NCI-H1417 treated with DMSO at 0.1 percent for 48 hours (cell line): ENCODE measurements at regions not wholly inside any gene's neighbourhood (a gene's known extent, or its start where the extent isn't known, plus 50 kb on each side); places are given as distances from the start of the nearest gene placed in this dataset.
A peak's percentile ranks its signal among the peaks of the same experiment; 100 is the strongest.
"Not testable (repeated sequence)": the region's sequence is repeated elsewhere in the genome, so short reads cannot be mapped to it uniquely, and the experiment has no call there.

Experiments used
- DNase-seq: peaks from one replicate; lab custom pipeline; 2025; lab: John Stamatoyannopoulos, UW

- no peak for DNase-seq
Observed at GRCh38 chr13:54706336-54706735, 1677.7 kb downstream of the OLFM4 start.

DNA sequence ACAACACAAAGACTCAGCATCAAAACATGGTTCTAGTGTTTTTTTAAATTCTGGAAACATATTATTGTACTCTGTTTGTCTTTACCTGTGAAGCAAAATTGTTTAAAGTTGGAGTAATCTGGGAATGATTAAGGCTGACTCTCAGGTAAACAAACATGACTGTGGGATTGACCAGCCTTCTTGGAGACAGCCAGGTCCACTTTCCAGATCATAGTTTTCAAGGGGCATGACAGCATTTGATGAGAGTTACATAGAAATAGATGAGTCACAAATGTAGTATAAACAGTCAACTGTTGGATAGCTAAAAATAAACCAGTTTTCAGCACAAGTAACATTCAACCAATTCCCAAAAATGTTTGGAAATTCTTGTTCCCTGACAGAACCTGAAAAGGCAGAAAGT lies 1680.9 kb downstream of the OLFM4 start:
- no peak for DNase-seq

- no peak for DNase-seq
Observed at GRCh38 chr13:54733639-54734038, 1705.0 kb downstream of the OLFM4 start.

DNA sequence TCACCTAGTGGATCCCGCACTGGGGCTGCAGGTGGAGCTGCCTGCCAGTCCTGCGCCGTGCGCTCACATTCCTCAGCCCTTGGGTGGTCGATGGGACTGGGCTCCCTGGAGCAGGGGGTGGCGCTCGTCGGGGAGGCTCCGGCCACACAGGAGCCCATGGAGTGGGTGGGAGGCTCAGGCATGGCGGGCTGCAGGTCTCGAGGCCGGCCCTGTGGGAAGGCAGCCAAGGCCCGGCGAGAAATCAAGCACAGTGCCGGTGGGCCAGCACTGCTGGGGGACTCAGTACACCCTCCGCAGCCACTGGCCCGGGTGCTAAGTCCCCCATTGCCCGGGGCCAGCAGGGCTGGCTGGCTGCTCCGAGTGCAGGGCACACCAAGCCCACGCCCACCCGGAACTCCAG lies 1708.6 kb downstream of the OLFM4 start:
- not testable (repeated sequence) for DNase-seq

- peak; percentile 91 for DNase-seq
Observed at GRCh38 chr13:54742984-54743383, 1714.4 kb downstream of the OLFM4 start.

DNA sequence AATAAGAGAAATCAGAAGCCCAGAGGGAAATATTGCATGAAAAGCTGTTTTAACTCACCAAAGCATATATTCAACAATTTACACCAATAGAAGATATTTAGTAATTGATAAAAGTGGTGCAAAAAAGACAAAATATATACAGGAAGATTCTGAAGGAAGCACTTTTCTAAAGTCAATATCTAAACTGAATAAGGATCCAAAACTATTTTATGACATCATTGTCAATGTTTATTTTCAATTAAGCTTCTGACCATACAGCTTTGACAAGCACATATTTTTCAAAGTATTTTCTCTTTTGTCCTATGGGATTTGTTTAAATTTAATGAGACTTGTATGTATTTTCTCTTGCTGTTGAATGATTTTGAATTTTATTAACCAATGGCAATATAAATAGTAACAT lies 1716.1 kb downstream of the OLFM4 start:
- DNase-seq: no peak

DNA sequence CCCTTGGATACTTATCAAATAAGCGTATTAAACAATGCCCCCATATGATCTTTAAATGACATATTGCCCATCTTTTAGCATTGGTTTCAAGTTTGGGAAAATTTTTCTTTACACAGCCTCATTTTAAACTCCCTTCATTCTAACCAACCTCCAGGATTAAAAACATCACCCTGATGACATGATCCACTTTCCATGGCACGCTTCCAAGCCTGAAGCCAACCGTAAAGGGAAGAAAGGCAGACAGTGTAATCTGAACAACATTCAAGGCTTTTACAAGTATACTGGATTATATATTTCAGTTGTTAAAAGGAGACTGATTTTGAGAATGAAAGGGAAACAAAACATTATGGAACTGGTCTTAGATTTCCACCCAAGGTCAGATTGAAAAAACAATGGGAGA lies 1721.9 kb downstream of the OLFM4 start:
- DNase-seq: no peak

- no peak for DNase-seq
Observed at GRCh38 chr13:54758795-54759194, 1730.2 kb downstream of the OLFM4 start.

- no peak for DNase-seq
Observed at GRCh38 chr13:54768214-54768613, 1739.6 kb downstream of the OLFM4 start.

DNA sequence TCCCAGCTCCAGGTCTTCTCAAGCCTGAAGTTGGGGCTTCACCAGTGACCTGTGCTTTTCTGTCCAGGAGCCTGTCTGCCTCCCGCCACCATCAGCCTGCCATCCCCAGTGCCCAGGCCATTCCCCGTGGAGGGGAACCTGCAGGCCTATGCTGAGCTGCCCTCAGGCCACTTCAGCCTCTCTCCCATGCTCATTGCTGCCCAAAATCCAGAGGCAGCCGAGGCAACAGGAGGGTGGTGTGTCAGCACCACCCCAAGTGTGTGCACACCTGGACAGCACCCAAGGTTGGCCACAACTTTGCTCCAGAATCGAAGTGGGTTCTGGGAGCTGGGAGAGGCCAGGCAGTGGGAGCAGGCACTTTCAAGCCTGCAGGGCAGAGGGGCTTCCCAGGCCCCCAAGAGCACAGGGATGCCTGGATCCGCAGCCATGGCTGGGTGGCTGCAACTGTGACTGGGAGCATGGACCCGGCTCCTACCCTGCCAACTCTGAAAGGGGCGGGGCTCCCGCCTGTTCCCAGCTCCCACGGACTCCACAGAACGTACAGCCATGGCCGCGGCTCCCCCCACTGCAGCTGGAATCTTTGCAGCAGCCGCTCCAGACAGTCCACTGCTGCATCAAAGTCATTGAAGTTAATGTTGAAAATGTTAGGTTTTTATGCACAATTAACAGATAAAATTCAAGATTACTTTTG lies 1747.0 kb downstream of the OLFM4 start:
- no peak for DNase-seq

DNA sequence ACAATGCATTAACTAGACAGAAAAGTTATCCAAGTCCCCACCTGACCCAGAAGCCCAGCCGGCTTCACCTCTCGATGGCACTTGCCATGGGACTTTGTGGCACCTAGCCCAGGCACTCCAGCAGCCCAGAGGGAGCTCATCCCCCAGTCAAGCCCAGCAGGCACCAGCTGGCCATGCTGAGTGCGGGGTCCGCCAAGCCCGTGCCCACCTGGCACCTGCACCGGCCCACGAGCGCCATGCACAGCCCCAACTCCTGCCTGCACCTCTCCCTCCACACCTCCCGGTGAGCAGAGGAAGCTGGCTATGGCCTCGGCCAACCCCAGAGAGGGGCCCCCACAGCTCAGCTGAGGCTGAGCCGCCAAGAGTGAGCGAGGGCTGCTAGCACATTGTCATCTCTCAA lies 1759.1 kb downstream of the OLFM4 start:
- no peak for DNase-seq

DNA sequence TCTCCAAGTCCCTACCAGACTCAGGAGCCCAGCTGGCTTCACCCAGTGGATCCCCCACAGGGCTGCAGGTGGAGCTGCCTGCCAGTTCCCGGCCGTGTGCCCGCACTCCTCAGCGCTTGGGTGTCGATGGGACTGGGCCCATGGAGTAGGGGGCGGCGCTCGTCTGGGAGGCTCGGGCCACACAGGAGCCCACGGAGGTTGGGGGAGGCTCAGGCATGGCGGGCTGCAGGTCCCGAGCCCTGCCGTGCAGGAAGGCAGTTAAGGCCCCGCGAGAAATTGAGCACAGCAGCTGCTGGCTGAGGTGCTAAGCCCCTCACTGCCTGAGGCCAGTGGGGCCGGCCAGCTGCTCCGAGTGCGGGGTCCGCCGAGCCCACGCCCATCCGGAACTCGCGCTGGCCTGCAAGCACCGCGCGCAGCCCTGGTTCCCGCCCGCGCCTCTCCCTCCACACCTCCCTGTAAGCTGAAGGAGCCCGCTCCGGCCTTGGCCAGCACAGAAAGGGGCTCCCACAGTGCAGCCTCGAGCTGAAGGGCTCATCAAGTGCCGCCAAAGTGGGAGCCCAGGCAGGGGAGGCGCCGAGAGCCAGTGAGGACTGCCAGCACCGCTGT lies 1771.1 kb downstream of the OLFM4 start:
- DNase-seq: no peak

GRCh38 chr13:54802226-54802625 lies 1773.6 kb downstream of the OLFM4 start:
- no peak for DNase-seq

- DNase-seq: no peak
Observed at GRCh38 chr13:54805743-54806142, 1777.1 kb downstream of the OLFM4 start.

- not testable (repeated sequence) for DNase-seq
Observed at GRCh38 chr13:54821938-54822470, 1793.4 kb downstream of the OLFM4 start.

DNA sequence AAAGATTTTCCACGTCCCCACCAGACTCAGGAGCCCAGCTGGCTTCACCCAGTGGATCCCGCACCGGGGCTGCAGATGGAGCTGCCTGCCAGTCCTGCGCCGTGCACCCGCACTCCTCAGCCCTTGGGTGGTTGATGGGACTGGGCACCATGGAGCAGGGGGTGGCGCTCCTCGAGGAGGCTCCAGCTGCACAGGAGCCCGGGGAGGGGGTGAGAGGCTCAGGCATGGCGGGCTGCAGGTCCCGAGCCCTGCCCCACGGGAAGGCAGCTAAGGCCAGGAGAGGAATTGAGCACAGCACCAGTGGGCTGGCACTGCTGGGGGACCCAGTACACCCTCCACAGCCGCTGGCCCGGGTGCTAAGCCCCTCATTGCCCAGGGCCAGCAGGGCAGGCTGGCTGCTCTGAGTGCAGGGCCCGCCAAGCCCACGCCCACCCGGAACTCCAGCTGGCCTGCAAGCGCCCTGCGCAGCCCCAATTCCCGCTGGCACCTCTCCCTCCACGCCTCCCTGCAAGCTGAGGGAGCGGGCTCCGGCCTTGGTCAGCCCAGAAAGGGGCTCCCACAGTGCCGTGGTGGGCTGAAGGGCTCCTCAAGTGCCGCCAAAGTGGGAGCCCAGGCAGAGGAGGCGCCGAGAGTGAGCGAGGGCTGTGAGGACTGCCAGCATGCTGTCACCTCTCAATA lies 1800.9 kb downstream of the OLFM4 start:
- DNase-seq: not testable (repeated sequence)

GRCh38 chr13:54836273-54836672 lies 1807.7 kb downstream of the OLFM4 start:
- DNase-seq: no peak

DNA sequence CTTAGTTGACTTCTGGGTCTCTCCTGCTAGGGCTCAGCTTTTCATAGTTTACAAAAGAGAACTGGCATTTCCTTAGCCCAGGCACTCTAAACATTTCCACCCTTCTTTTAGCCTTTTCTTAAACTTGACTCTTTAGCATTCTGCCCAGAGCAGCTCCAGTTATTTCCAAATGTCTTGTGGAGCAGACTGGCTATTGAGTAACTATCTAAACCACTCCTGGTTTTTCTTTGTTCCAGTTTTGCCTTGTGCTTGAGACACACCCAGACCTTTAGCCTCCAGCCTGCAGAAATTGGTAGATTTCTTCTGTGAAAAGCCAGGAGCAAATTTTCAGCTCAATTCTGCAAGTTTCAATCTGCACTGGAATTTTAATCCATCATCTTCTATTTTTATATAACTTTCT lies 1813.1 kb downstream of the OLFM4 start:
- DNase-seq: no peak

DNA sequence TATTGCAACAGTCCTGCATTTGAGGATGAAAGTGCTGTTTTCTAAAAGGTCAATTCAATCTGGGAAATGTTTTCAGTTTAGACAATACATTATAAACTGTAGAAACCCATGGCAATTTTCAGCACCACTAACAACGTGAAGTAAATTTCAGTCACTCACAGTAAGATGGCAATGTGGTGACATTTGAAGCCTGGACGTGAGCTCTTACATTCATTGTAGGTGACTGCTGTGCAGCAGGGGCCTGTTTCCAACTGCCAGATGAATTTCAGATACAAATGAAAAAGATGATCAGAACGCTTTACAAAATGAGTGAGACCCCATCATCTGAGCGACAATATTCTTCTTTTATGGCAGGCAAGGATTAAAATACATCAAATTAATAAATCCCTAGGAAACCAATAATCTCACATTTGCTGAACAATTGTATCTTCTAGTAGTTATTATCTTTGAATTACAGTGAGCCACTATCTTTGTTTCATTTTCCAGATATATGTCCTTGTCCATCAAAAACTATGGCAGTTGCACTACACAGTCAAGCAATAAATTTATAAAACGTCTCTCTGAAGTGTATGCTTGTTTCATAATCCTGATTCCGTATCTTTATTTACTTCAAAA lies 1816.8 kb downstream of the OLFM4 start:
- DNase-seq: no peak

- no peak for DNase-seq
Observed at GRCh38 chr13:54852831-54853230, 1824.2 kb downstream of the OLFM4 start.

DNA sequence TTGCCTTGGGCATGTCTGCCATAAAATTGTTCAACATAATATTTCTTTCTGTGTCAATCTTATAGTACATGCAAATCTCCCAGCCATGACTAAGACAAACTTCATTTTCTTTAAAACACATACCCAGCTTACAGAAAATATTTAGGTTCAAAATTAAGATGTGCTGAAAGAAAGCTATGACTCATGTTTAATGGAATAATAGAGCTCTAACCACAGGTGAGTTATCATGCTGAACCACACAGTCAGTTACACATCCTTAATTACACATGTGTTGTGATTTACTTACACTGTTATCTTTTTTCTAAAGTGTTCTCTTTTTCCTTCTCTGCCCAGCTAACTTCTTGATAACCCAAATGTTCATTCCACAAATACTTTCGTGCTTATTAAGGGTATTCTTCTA lies 1831.2 kb downstream of the OLFM4 start:
- DNase-seq: no peak

GRCh38 chr13:54875111-54875510 lies 1846.5 kb downstream of the OLFM4 start:
- no peak for DNase-seq

DNA sequence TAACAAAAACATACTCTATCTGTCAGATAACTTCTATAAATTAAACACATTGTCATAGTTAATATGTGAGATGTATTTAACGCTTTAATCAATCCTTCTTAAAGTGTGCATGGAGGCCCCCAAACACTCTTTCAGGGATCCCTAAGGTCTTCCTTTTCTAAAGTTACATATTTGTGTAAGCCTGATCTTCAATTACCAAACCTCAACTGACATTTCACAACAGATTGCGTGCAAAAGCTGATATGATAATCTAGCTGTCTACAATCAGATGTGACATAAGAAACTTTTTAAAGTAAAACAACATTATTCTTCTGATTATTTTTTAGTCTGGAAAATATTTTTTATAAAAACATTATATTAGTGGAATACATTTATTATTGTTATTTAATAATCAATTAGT lies 1850.4 kb downstream of the OLFM4 start:
- no peak for DNase-seq
